Adrenal gland (tissue), 9 donors: ENCODE measurements at regions not wholly inside any gene's neighbourhood (a gene's known extent, or its start where the extent isn't known, plus 50 kb on each side); places are given as distances from the start of the nearest gene placed in this dataset.

Experiments
- DNase-seq, 7 donors: peaks; one replicate each; pipeline ENCODE4 v3.0.0-alpha.2; 2019 to 2020
- H3K27ac ChIP-seq, 5 donors: fragments of 200-600 bp; sonication (generic) in 4 of 5; 1 replicate in 3 of 5; 2 replicates in 2 of 5; pipeline versions ENCODE4 v1.5.1 to v1.8.0; 2016 to 2020; ENCODE audit warnings: mild to moderate bottlenecking in 1 of 5
- H3K27me3 ChIP-seq: fragments of 200-600 bp; 2 replicates; pipeline ENCODE4 v1.8.0; 2021
- H3K36me3 ChIP-seq, 2 donors: fragments of 200-600 bp; replicated peaks in 1 of 2; 1 replicate in 1 of 2; 2 replicates in 1 of 2; pipeline versions ENCODE4 v1.5.1 to v1.8.0; 2018 to 2022
- H3K4me1 ChIP-seq, 2 donors: fragments of 200-600 bp; replicated peaks in 1 of 2; 1 replicate in 1 of 2; 2 replicates in 1 of 2; pipeline versions ENCODE4 v1.5.1 to v1.8.0; 2018 to 2021
- H3K4me3 ChIP-seq, 4 donors: fragments of 200-600 bp; sonication (generic) in 3 of 4; one replicate each; pipeline ENCODE4 v1.5.1; 2016 to 2018
- H3K9me3 ChIP-seq, 3 donors: fragments of 200-600 bp; sonication (generic) in 1 of 3; replicated peaks in 1 of 3; 1 replicate in 2 of 3; 2 replicates in 1 of 3; pipeline versions ENCODE4 v1.5.1 to v1.8.0; 2016 to 2021
- CTCF ChIP-seq, 6 experiments: fragments of 450-650 bp in 4 of 6; fragments of 200-600 bp in 2 of 6; sonication (generic) in 1 of 6; IDR thresholded peaks; 1 replicate in 5 of 6; 2 replicates in 1 of 6; pipeline versions ENCODE4 v1.5.1 to v1.8.0; 2016 to 2021; ENCODE audit warnings: antibody characterized with exemption in 6 of 6, mild to moderate bottlenecking in 2 of 6, moderate library complexity in 1 of 6
- POLR2A ChIP-seq, 2 donors: fragments of 450-650 bp; IDR thresholded peaks; one replicate each; pipeline ENCODE4 v1.6.1; 2017; ENCODE audit warnings: antibody characterized with exemption in 2 of 2, mild to moderate bottlenecking in 2 of 2, moderate library complexity in 1 of 2
- WGBS, 4 donors: extraction: QIAGEN DNeasy Blood & Tissue Kit in 2 of 4; methylation state at CpG; one replicate each; pipeline versions ENCODE4 v1.1.5 to v1.1.7; 2013 to 2017; 5-methylcytosine and 5-hydroxymethylcytosine counted together
- intact Hi-C, 2 donors: fragments of 100-400 bp; cut with DNase I; formaldehyde crosslinking; loops; one replicate each; pipeline versions ENCODE4 v1.14.1 to v1.15.0; 2022 to 2023
- donor health status: healthy with polysubstance abuse.
- donor health status: Bipolar disorder and iron deficiency.
- donor health status: DM: yes; HTN: yes; CAD: no.
- donor health status: DM: no; HTN: no; CAD: no.
- donor health status: DM: no; HTN: no; CAD: no.

- Histone ChIP-seq H3K27ac (peak overlapping the region in 1 of 5 donors; percentile 29), H3K27me3 (no peaks in the 10 kb centered on the region)
- WGBS, 4 donors: 45 to 46% (median 46%) methylated on average over 19 to 30 of the region's 30 CpGs
Measured at GRCh38 chr16:86669937-86670749, 91.8 kb downstream of the FOXL1 start.

GRCh38 chr16:86670750-86671234 lies 92.4 kb downstream of the FOXL1 start:
- no peaks in the 10 kb centered on the region for H3K4me1 ChIP-seq
- H3K27ac ChIP-seq: no peak overlapping the region
- no peaks in the 10 kb centered on the region for H3K36me3 ChIP-seq
- H3K4me3 ChIP-seq: no peak overlapping the region
- no peaks in the 10 kb centered on the region for H3K9me3 ChIP-seq
- no peaks in the 10 kb centered on the region for H3K27me3 ChIP-seq
- DNase-seq: no peak
- no peak for TF ChIP-seq CTCF (IDR thresholded peaks at IDR 0.05)
- TF ChIP-seq POLR2A (IDR thresholded peaks at IDR 0.05): no peak
- intact Hi-C loops: no loop called here
- WGBS, 4 donors: 74 to 88% (median 83%) methylated on average over 11 of the region's 11 CpGs

More at GRCh38 chr16:86669937-86670749, 91.8 kb downstream of the FOXL1 start:
- Histone ChIP-seq H3K36me3 (no peaks in the 10 kb centered on the region), H3K9me3 (no peaks in the 10 kb centered on the region), H3K4me1 (no peaks in the 10 kb centered on the region), H3K4me3 (no peak overlapping the region)
- intact Hi-C loops: no loop called here
- TF ChIP-seq CTCF (IDR thresholded peaks at IDR 0.05) (no peak), POLR2A (IDR thresholded peaks at IDR 0.05) (no peak)
- no peak for DNase-seq

DNA sequence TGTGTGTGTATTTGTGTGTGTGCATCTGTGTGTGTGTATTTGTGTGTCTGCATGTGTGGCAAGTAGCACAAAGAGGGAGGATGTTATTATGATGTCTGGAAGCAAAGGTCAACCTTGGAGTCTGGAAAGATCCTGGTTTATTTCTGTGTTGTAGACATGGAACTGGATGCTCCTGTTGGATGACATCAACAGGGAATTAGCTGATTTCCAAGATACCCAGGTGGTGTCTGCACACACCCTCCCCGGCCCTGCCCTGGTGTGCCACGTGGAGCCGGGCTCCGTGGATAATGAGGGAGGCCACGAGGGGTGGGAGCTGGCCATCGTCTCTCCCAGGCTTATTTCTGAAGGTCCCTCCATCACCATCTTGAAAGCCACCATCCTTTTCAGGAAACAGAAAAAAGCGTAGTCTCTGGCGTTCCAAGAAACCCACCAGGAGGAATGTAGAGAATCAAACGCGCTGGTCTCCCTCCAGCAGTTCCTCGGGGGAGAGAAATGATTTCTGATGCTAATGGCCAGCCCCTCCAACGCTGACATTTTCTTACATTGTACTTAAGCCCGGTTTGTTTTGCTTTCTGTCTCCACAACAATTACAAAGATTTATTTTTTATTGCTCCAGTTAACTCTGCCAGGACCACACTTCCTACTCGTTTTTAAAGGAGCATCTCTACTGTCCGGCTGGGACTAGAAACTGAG lies 93.3 kb downstream of the FOXL1 start:
- intact Hi-C loops: no loop called here

More for the DNA sequence above, 93.3 kb downstream of the FOXL1 start:
- Histone ChIP-seq H3K27ac (no peak overlapping the region), H3K36me3 (no peaks in the 10 kb centered on the region), H3K4me3 (no peak overlapping the region), H3K9me3 (no peaks in the 10 kb centered on the region), H3K4me1 (no peaks in the 10 kb centered on the region), H3K27me3 (no peaks in the 10 kb centered on the region)
- DNase-seq: no peak
- 18 to 26% (median 18%) methylated on average over 15 of the region's 15 CpGs for WGBS, 4 donors
- no peak for TF ChIP-seq CTCF (IDR thresholded peaks at IDR 0.05)
- TF ChIP-seq POLR2A (IDR thresholded peaks at IDR 0.05): no peak
